ENCODE measurements at regions not wholly inside any gene's neighbourhood (a gene's known extent, or its start where the extent isn't known, plus 50 kb on each side); places are given as distances from the start of the nearest gene placed in this dataset.

- no peak for TF ChIP-seq CTCF (IDR thresholded peaks at IDR 0.05; ENCODE audit: control insufficient read depth, insufficient read depth, low read depth, low read length, missing control alignments)
- no peak for DNase-seq (ENCODE audit: low read depth)
- H3K4me3 ChIP-seq (ENCODE audit: control insufficient read depth, low read depth, low read length), result no peak overlapping the region
Measured at GRCh38 chr7:68291710-68292109, 1295.1 kb downstream of the TYW1 start.

- no peak for DNase-seq (ENCODE audit: low read depth)
- no peak for TF ChIP-seq CTCF (IDR thresholded peaks at IDR 0.05; ENCODE audit: control insufficient read depth, insufficient read depth, low read depth, low read length, missing control alignments)
- no peak overlapping the region for H3K4me3 ChIP-seq (ENCODE audit: control insufficient read depth, low read depth, low read length)
Measured at GRCh38 chr7:68295386-68295785, 1298.8 kb downstream of the TYW1 start.

- H3K4me3 ChIP-seq (ENCODE audit: control insufficient read depth, low read depth, low read length), result no peak overlapping the region
- no peak for TF ChIP-seq CTCF (IDR thresholded peaks at IDR 0.05; ENCODE audit: control insufficient read depth, insufficient read depth, low read depth, low read length, missing control alignments)
- no peak for DNase-seq (ENCODE audit: low read depth)
Measured at GRCh38 chr7:68304536-68304935, 1293.7 kb upstream of the AUTS2 start.

GRCh38 chr7:68306692-68307107 lies 1291.6 kb upstream of the AUTS2 start:
- H3K4me3 ChIP-seq (ENCODE audit: control insufficient read depth, low read depth, low read length), result no peak overlapping the region
- TF ChIP-seq CTCF (IDR thresholded peaks at IDR 0.05; ENCODE audit: control insufficient read depth, insufficient read depth, low read depth, low read length, missing control alignments), result no peak
- DNase-seq (ENCODE audit: low read depth), result no peak

- DNase-seq (ENCODE audit: low read depth), result no peak
- H3K4me3 ChIP-seq (ENCODE audit: control insufficient read depth, low read depth, low read length), result no peak overlapping the region
- no peak for TF ChIP-seq CTCF (IDR thresholded peaks at IDR 0.05; ENCODE audit: control insufficient read depth, insufficient read depth, low read depth, low read length, missing control alignments)
Measured at GRCh38 chr7:68309271-68309670, 1289.0 kb upstream of the AUTS2 start.

GRCh38 chr7:68309806-68310205 lies 1288.5 kb upstream of the AUTS2 start:
- TF ChIP-seq CTCF (IDR thresholded peaks at IDR 0.05; ENCODE audit: control insufficient read depth, insufficient read depth, low read depth, low read length, missing control alignments), result no peak
- H3K4me3 ChIP-seq (ENCODE audit: control insufficient read depth, low read depth, low read length), result no peak overlapping the region
- DNase-seq (ENCODE audit: low read depth), result no peak

GRCh38 chr7:68311958-68312357 lies 1286.3 kb upstream of the AUTS2 start:
- DNase-seq (ENCODE audit: low read depth), result no peak
- no peak for TF ChIP-seq CTCF (IDR thresholded peaks at IDR 0.05; ENCODE audit: control insufficient read depth, insufficient read depth, low read depth, low read length, missing control alignments)
- no peak overlapping the region for H3K4me3 ChIP-seq (ENCODE audit: control insufficient read depth, low read depth, low read length)
